Astrocyte of the spinal cord (primary cell): ENCODE measurements at regions not wholly inside any gene's neighbourhood (a gene's known extent, or its start where the extent isn't known, plus 50 kb on each side); places are given as distances from the start of the nearest gene placed in this dataset.

Source experiments
- DNase-seq: peaks from one replicate; pipeline ENCODE4 v3.0.0; 2011; ENCODE audit warnings: low read depth, low spot score
- H3K4me3 ChIP-seq: 2 replicates; pipeline ENCODE4 v1.5.1; 2011; ENCODE audit warnings: low read depth, mild to moderate bottlenecking, low read length, moderate library complexity
- CTCF ChIP-seq: IDR thresholded peaks from 2 replicates; pipeline ENCODE4 v1.5.1; 2012; ENCODE audit warnings: low read depth, mild to moderate bottlenecking, low read length, inconsistent platforms
- in situ Hi-C: cut with HindIII; loops from 2 replicates; pipeline ENCODE4 v1.10.0; 2017; ENCODE audit warnings: low sequenced_read_pairs

- no peak for TF ChIP-seq CTCF
- in situ Hi-C loops, result no loop called here
- DNase-seq, result no peak
- no peak overlapping the region for H3K4me3 ChIP-seq
Measured at GRCh38 chr11:109480251-109480650, 58.3 kb downstream of the C11orf87 start.

GRCh38 chr11:109486129-109486528, 64.1 kb downstream of the C11orf87 start:
- in situ Hi-C loops, result no loop called here
- no peak overlapping the region for H3K4me3 ChIP-seq
- no peak for TF ChIP-seq CTCF
- no peak for DNase-seq

GRCh38 chr11:109490953-109491635, 69.1 kb downstream of the C11orf87 start:
- DNase-seq, result no peak
- in situ Hi-C loops, result no loop called here
- TF ChIP-seq CTCF, result no peak
- H3K4me3 ChIP-seq, result no peak overlapping the region

GRCh38 chr11:109506115-109506514, 84.1 kb downstream of the C11orf87 start:
- in situ Hi-C loops, result no loop called here
- DNase-seq, result no peak
- TF ChIP-seq CTCF, result no peak
- no peak overlapping the region for H3K4me3 ChIP-seq

- DNase-seq, result no peak
- no peak for TF ChIP-seq CTCF
- in situ Hi-C loops, result no loop called here
- H3K4me3 ChIP-seq, result no peak overlapping the region
Measured at GRCh38 chr11:109507331-109507730, 85.3 kb downstream of the C11orf87 start.

- no peak for DNase-seq
- in situ Hi-C loops, result no loop called here
- TF ChIP-seq CTCF, result no peak
- H3K4me3 ChIP-seq, result no peak overlapping the region
Measured at GRCh38 chr11:109507836-109508561, 86.0 kb downstream of the C11orf87 start.
